ENCODE measurements at regions not wholly inside any gene's neighbourhood (a gene's known extent, or its start where the extent isn't known, plus 50 kb on each side); places are given as distances from the start of the nearest gene placed in this dataset.

DNA sequence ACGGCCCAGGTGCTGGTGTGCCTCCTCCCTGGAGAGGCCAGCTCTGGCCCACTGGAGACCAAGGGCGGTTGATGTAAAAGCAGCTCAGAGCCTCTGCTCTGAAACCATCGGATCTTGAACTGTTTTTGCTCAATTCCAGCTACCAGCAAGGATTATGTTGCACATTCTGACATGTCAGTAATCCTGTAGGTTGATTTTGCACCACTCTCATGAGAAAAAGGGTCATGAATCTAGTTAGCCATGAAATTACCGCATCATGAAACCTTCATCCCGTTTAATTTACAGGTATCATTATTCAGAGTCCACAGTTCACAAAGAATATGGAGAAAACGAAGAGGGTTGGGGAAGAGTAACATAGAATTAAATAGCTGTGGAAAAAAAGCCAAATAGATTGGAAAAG is 120.4 kb upstream of the NSMCE3 start:
- H3K9me3 ChIP-seq (ENCODE audit: low read depth), result no peaks in the 10 kb centered on the region
- no peaks in the 10 kb centered on the region for H3K4me1 ChIP-seq (ENCODE audit: insufficient read depth)
- H3K4me3 ChIP-seq, result no peak overlapping the region
- H3K27ac ChIP-seq, result no peak overlapping the region
- H3K4me2 ChIP-seq, result no peak overlapping the region
- H2AFZ ChIP-seq, result no peak overlapping the region
- no peaks in the 10 kb centered on the region for H3K27me3 ChIP-seq
- TF ChIP-seq CTCF (IDR thresholded peaks at IDR 0.05; ENCODE audit: poor library complexity) (no peak), EZH2 (IDR thresholded peaks at IDR 0.05; ENCODE audit: borderline replicate concordance) (no peak), EZH2phosphoT487 (IDR thresholded peaks at IDR 0.05; ENCODE audit: low read depth, severe bottlenecking, unreplicated experiment) (no peak)
- no peaks in the 10 kb centered on the region for H3K79me2 ChIP-seq
- H3K9me2 ChIP-seq (replicated peaks; ENCODE audit: insufficient read depth), result no peaks in the 10 kb centered on the region
- no peaks in the 10 kb centered on the region for H3K36me3 ChIP-seq (replicated peaks; ENCODE audit: insufficient read depth, low read depth)
- 72% methylated on average over 6 of the region's 6 CpGs for WGBS (ENCODE audit: low lambda C conversion rate, missing lambda C conversion rate)
- no peak for DNase-seq (ENCODE audit: low spot score)
- H4K20me1 ChIP-seq (ENCODE audit: insufficient read depth, poor library complexity, severe bottlenecking), result no peaks in the 10 kb centered on the region

GRCh38 chr15:29386523-29386922 is 116.9 kb upstream of the NSMCE3 start:
- no peak for DNase-seq (ENCODE audit: low spot score)
- Histone ChIP-seq H3K36me3 (replicated peaks; ENCODE audit: insufficient read depth, low read depth) (no peaks in the 10 kb centered on the region), H3K9me2 (replicated peaks; ENCODE audit: insufficient read depth) (no peaks in the 10 kb centered on the region), H3K27ac (no peak overlapping the region), H4K20me1 (ENCODE audit: insufficient read depth, poor library complexity, severe bottlenecking) (no peaks in the 10 kb centered on the region), H3K79me2 (no peaks in the 10 kb centered on the region), H3K9me3 (ENCODE audit: low read depth) (no peaks in the 10 kb centered on the region), H3K4me2 (no peak overlapping the region), H3K4me3 (no peak overlapping the region), H2AFZ (no peak overlapping the region), H3K4me1 (ENCODE audit: insufficient read depth) (no peaks in the 10 kb centered on the region), H3K27me3 (no peaks in the 10 kb centered on the region)
- TF ChIP-seq EZH2phosphoT487 (IDR thresholded peaks at IDR 0.05; ENCODE audit: low read depth, severe bottlenecking, unreplicated experiment) (no peak), CTCF (IDR thresholded peaks at IDR 0.05; ENCODE audit: poor library complexity) (no peak), EZH2 (IDR thresholded peaks at IDR 0.05; ENCODE audit: borderline replicate concordance) (no peak)
- WGBS (ENCODE audit: low lambda C conversion rate, missing lambda C conversion rate), result 91% methylated on average over 6 of the region's 6 CpGs

GRCh38 chr15:29383367-29383766 is 113.7 kb upstream of the NSMCE3 start:
- 90% methylated on average over 4 of the region's 4 CpGs for WGBS (ENCODE audit: low lambda C conversion rate, missing lambda C conversion rate)
- Histone ChIP-seq H3K9me3 (ENCODE audit: low read depth) (no peaks in the 10 kb centered on the region), H3K9me2 (replicated peaks; ENCODE audit: insufficient read depth) (no peaks in the 10 kb centered on the region), H3K36me3 (replicated peaks; ENCODE audit: insufficient read depth, low read depth) (no peaks in the 10 kb centered on the region), H3K4me2 (no peak overlapping the region), H3K27me3 (no peaks in the 10 kb centered on the region), H3K4me1 (ENCODE audit: insufficient read depth) (no peaks in the 10 kb centered on the region), H3K27ac (no peak overlapping the region), H2AFZ (no peak overlapping the region), H3K4me3 (no peak overlapping the region), H3K79me2 (no peaks in the 10 kb centered on the region), H4K20me1 (ENCODE audit: insufficient read depth, poor library complexity, severe bottlenecking) (no peaks in the 10 kb centered on the region)
- no peak for TF ChIP-seq EZH2 (IDR thresholded peaks at IDR 0.05; ENCODE audit: borderline replicate concordance)
- TF ChIP-seq CTCF (IDR thresholded peaks at IDR 0.05; ENCODE audit: poor library complexity), result no peak
- no peak for TF ChIP-seq EZH2phosphoT487 (IDR thresholded peaks at IDR 0.05; ENCODE audit: low read depth, severe bottlenecking, unreplicated experiment)
- DNase-seq (ENCODE audit: low spot score), result no peak

- Histone ChIP-seq H3K9me2 (replicated peaks; ENCODE audit: insufficient read depth) (no peaks in the 10 kb centered on the region), H3K9me3 (ENCODE audit: low read depth) (no peaks in the 10 kb centered on the region), H3K4me2 (no peak overlapping the region), H3K36me3 (replicated peaks; ENCODE audit: insufficient read depth, low read depth) (no peaks in the 10 kb centered on the region), H2AFZ (no peak overlapping the region), H3K27ac (no peak overlapping the region), H4K20me1 (ENCODE audit: insufficient read depth, poor library complexity, severe bottlenecking) (no peaks in the 10 kb centered on the region), H3K4me3 (no peak overlapping the region), H3K4me1 (ENCODE audit: insufficient read depth) (no peaks in the 10 kb centered on the region), H3K27me3 (no peaks in the 10 kb centered on the region), H3K79me2 (no peaks in the 10 kb centered on the region)
- TF ChIP-seq EZH2phosphoT487 (IDR thresholded peaks at IDR 0.05; ENCODE audit: low read depth, severe bottlenecking, unreplicated experiment) (no peak), CTCF (IDR thresholded peaks at IDR 0.05; ENCODE audit: poor library complexity) (no peak), EZH2 (IDR thresholded peaks at IDR 0.05; ENCODE audit: borderline replicate concordance) (no peak)
- WGBS (ENCODE audit: low lambda C conversion rate, missing lambda C conversion rate), result 84% methylated on average over 8 of the region's 8 CpGs
- DNase-seq (ENCODE audit: low spot score), result no peak
Measured at GRCh38 chr15:29382862-29383261, 113.2 kb upstream of the NSMCE3 start.
